ENCODE measurements at regions not wholly inside any gene's neighbourhood (a gene's known extent, or its start where the extent isn't known, plus 50 kb on each side); places are given as distances from the start of the nearest gene placed in this dataset.

- DNase-seq (ENCODE audit: low spot score), result no peak
Observed at GRCh38 chr16:17590711-17591654, 120.2 kb upstream of the XYLT1 start.

- DNase-seq (ENCODE audit: low spot score), result no peak
Observed at GRCh38 chr16:17589898-17590297, 119.1 kb upstream of the XYLT1 start.

DNA sequence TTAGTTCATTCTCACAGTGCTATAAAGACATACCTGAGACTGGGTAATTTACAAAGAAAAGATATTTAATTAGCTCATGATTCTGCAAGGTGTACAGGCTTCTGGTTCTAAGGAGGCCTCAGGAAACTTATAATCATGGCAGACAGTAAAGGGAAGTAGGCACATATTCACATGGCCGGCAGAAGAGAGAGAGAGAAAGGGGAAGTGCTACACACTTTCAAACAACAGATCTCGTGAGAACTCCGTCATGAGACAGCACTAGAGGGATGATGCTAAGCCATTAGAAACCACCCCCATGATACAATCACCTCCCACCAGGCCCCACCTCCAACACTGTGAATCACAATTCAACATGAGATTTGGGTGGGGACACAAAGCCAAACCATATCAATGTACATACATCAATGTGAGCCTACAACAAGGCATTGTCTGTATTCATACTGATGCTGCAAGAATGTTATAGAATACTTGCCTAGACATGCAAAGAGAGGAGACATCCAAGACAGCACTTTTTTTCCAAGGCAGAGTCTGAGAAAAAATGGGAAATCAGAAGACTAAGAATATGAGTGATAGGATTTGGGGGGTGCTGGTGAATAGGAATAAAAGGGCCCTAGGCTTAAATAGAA, 114.8 kb upstream of the XYLT1 start:
- DNase-seq (ENCODE audit: low spot score), result no peak

GRCh38 chr16:17578981-17579874, 108.5 kb upstream of the XYLT1 start:
- peak; percentile 73 for DNase-seq (ENCODE audit: low spot score)

DNA sequence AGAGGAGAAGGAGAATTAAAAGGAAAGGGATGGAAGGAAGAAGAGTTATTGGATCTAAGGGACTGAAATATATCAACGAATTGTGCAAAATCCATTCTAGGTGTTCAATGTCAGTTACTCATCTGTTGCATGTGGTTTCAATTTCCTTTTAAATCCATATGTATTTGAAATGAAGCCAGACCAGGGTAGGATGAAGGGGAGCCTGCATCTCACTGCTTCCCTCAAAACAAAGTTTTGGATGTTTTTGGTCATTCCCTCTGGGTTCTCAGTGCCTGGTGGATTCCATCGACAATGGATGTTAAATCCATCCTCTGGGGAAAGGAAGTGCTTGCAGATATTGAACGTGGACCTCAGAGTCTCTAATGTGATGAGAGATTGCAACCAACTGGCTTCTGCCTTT, 103.5 kb upstream of the XYLT1 start:
- DNase-seq (ENCODE audit: low spot score), result no peak

DNA sequence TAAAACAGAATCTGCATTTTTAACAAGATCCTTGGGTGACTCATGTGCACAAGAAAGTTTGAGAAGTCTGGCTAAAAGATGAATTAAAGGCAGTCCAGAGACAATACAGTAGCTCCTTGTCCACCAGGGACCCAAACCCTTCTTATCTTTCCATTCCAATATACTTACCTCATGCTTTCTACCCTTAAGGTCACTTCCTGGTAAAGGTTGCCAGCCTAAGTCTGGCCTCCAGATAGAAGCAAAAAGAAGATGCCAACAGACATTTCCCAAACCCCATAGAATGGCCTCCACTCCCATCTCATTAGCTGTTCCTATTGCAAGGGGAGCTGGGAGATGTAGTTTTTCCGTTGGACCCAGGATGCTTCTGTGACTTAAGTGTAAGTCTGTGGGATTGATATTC, 101.4 kb upstream of the XYLT1 start:
- peak; percentile 61 for DNase-seq (ENCODE audit: low spot score)

DNA sequence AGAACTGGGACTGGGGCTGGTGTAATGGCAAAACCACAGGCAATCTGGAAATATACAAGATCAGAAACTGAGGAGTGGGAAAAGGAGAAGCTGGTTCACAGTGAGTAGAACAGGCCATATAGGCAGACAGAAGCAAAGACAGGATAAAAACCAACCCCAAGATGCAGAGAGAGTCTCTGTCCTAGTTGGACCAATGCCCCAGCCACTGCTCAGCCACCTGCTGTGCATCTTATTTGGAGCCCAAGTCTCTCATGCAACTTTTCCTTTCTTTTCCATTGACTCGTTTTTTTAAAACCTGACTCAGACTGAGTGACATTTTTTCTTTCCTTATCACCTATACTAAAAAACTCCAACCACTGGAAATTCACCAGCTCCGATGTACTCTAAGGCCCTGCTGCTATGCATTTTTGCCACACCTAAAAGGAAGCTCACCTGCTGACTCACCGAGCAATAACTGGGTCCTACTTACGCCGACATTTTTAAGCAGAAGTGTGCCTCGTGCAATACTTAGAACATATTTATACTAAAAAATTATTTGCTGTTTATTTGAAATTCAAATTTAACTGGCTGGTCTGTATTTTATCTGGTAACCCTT, 100.8 kb upstream of the XYLT1 start:
- DNase-seq (ENCODE audit: low spot score), result peak; percentile 90

DNA sequence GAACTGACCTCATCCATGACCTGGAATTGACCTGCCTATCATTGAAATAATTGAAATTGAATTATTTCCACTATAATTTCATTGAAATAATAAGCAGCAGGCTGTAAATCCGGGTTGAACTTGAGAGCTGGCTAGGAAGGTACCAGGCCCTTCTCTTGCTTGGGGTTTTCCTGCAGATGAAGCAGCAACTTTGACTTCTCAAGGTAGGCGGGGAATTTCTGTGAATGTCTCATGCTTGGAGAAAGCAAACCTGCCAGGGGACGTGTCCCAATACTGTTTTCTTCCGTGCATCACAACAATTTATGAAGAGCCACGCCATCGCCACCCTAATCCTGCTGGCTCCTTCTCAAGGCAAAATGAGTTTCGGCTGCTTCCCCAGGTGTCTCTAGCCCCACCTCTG, 97.5 kb upstream of the XYLT1 start:
- no peak for DNase-seq (ENCODE audit: low spot score)

DNA sequence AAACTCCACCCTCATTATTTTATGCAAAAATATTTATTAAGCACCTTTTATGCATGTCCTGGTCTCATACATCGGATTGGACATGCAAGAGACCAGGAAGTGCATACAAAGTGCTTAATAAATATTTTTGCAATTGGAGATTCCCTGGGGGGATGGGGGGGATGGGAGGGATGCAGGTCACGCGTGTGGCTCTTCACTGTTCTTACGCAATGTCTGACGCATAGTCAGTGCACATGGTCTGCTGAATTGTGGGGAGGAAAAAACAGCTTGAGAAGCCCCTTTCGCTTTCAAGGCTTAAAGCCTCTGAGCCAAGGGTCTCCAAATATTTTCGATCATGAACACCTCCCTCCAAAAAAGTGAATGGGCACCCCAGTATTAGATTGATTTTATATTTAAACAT, 96.7 kb upstream of the XYLT1 start:
- no peak for DNase-seq (ENCODE audit: low spot score)

- no peak for DNase-seq (ENCODE audit: low spot score)
Observed at GRCh38 chr16:17566656-17567450, 96.1 kb upstream of the XYLT1 start.

DNA sequence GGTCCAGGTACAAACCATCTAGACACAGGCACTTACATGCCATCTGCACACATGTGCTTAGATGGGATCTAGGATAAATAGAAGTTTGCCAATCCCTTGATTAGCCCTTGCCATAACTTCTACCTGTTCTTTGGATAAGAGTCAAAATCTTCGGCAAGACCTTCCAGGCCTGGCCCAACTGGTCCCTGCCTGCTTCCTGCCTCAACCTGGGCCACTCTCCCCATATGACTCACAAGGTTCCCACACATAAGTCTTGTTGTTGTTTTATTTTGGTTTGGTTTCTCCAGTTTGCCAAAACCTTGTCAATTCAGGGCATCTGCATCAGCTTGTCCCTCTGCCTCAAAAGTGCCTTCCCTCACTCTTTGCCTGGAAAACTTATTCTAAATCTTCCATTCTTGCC, 95.3 kb upstream of the XYLT1 start:
- DNase-seq (ENCODE audit: low spot score), result no peak

DNA sequence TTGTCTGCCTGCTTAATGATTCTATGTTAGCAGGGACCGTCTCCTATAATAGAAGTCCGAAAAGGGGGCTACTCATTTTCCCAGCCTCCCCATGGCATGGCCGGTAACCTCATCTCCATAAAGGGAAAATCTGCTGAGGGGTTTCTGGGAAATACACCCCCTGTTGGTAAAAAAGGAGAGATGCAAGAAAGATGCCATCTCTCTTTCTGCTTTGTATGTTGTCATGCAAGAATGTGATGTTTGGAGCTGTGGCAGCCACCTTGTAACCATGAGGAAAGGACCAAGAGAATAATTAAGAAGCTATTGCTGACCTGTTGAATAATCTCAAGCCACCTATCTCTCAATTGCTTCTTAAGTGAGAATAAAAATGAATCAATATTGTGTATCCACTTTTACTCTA, 94.8 kb upstream of the XYLT1 start:
- no peak for DNase-seq (ENCODE audit: low spot score)

- DNase-seq (ENCODE audit: low spot score), result no peak
Observed at GRCh38 chr16:17564856-17565255, 94.1 kb upstream of the XYLT1 start.

DNA sequence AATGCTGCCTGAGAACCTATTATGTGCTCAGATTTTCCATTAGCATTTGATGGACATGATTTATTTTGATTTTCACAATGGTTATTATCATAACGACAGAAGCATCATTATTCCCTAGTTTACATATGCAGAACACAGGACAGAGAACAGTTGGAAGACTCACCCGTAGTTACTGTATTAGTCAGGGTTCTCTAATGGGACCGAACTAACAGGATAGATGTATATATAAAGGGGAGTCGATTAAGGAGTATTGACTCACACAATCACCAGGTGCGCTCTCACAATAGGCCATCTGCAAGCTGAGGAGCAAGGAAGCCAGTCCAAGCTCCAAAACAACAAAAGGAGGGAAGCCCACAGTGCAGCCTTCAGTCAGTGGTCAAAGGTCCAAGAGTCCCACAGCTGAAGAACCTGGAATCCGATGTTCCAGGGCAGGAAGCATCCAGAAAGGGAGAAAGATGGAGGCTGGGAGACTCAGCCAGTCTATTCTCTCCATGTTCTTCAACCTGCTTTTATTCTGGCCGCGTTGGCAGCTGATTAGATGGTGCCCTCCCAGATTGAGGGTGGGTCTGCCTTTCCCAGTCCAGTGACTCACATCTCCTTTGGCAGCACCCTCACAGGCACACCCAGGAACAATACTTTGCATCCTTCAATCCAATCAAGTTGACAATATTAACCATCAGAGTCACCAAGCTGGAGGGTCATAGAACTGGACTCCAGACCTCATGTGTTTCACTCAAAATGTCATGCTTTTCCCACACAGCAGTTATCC, 92.7 kb upstream of the XYLT1 start:
- DNase-seq (ENCODE audit: low spot score), result no peak

GRCh38 chr16:17561056-17561455, 90.3 kb upstream of the XYLT1 start:
- DNase-seq (ENCODE audit: low spot score), result no peak

GRCh38 chr16:17560548-17560947, 89.8 kb upstream of the XYLT1 start:
- DNase-seq (ENCODE audit: low spot score), result no peak

GRCh38 chr16:17559394-17559793, 88.6 kb upstream of the XYLT1 start:
- no peak for DNase-seq (ENCODE audit: low spot score)

- DNase-seq (ENCODE audit: low spot score), result no peak
Observed at GRCh38 chr16:17557949-17558348, 87.2 kb upstream of the XYLT1 start.

- no peak for DNase-seq (ENCODE audit: low spot score)
Observed at GRCh38 chr16:17557480-17557879, 86.7 kb upstream of the XYLT1 start.

DNA sequence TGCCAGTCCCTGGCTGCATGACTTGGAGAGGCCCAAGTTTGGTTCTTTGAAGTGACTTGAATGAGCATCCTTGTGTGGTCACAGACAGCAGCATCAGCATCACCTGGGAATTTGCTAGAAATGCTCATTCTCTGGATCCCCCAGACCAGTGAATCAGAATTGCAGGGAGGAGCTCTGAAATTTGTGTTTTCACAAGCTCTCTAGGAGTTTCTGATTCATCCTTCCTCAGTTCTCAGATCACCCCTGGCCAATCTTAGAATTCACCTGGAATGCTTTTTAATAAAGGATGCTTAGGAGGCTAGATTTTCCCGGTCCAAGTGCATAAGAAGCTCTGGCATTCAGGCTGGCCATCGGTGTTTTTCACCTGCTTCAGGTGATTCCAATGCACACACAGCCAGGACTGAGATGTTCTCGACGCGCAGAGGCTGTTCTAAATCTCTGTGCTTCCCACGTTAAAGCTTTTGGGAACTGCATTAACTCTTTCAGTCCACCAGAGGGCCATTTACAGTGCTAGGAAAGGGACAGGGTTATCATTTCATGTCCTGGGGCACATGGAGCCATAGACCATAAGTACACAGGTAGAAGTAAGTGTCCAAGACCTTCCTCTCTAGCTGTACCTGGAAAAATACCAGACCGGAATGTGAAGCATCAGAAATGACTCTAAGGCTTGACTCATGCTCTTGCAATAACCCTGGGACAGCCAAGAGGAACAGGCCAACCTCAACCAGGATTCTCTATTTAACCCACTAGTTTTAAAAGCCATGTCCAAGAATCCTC, 85.7 kb upstream of the XYLT1 start:
- DNase-seq (ENCODE audit: low spot score), result peak; percentile 64

All from LoVo (cell line).